WTC11 (cell line): ENCODE measurements at regions not wholly inside any gene's neighbourhood (a gene's known extent, or its start where the extent isn't known, plus 50 kb on each side); places are given as distances from the start of the nearest gene placed in this dataset.

ENCODE experiments used
- NR3C1 ChIP-seq: sonication (generic); formaldehyde crosslinking; conservative IDR thresholded peaks from 2 replicates; pipeline ENCODE4 v1.8.1; 2023; ENCODE audit warnings: low read depth, mild to moderate bottlenecking, missing genetic modification reagents
- SMAD4 ChIP-seq: sonication (generic); formaldehyde crosslinking; IDR thresholded peaks from 2 replicates; pipeline ENCODE4 v1.8.0; 2022; ENCODE audit warnings: mild to moderate bottlenecking, missing genetic modification reagents
- SP1 ChIP-seq: sonication (generic); formaldehyde crosslinking; conservative IDR thresholded peaks from 2 replicates; pipeline ENCODE4 v1.8.1; 2022; ENCODE audit warnings: missing genetic modification reagents
- TF ChIP-seq, protein P1 (sequence below): sonication (generic); formaldehyde crosslinking; conservative IDR thresholded peaks from 2 replicates; pipeline ENCODE4 v1.8.1; 2022; ENCODE audit warnings: mild to moderate bottlenecking, missing genetic modification reagents
- TF ChIP-seq, protein P2 (sequence below): fragments of 200-600 bp; IDR thresholded peaks from 2 replicates; pipeline ENCODE4 v1.8.0; 2022; ENCODE audit warnings: antibody characterized with exemption
- TF ChIP-seq, protein P3 (sequence below): sonication (generic); formaldehyde crosslinking; IDR thresholded peaks from 2 replicates; pipeline ENCODE4 v1.8.1; 2022; ENCODE audit warnings: missing genetic modification reagents, borderline replicate concordance

DNA sequence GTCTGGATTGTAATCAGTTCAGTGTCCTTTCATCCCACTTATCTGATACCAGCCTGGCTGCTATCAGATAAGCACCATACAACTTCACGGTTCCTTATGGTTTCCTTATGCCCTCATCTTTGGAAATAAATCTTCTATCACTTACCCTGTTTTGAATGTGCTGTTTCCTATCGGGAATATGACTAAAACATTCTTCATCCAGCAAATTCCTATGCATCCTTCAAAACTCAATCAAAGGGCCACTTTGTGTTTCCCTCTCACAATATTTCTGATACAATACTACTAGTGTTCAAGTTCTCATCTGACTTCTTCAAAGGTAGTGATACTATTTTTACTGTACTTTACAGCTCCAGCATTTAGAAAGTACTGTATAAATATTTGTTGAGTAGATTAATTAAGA, 513.2 kb downstream of the OMA1 start:
- TF ChIP-seq, protein P1, sequence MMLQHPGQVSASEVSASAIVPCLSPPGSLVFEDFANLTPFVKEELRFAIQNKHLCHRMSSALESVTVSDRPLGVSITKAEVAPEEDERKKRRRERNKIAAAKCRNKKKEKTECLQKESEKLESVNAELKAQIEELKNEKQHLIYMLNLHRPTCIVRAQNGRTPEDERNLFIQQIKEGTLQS (CRISPR knock-in tag): no peak
- TF ChIP-seq NR3C1 (CRISPR knock-in tag): no peak
- TF ChIP-seq SMAD4 (CRISPR knock-in tag): no peak
- no peak for TF ChIP-seq SP1
- TF ChIP-seq, protein P2, sequence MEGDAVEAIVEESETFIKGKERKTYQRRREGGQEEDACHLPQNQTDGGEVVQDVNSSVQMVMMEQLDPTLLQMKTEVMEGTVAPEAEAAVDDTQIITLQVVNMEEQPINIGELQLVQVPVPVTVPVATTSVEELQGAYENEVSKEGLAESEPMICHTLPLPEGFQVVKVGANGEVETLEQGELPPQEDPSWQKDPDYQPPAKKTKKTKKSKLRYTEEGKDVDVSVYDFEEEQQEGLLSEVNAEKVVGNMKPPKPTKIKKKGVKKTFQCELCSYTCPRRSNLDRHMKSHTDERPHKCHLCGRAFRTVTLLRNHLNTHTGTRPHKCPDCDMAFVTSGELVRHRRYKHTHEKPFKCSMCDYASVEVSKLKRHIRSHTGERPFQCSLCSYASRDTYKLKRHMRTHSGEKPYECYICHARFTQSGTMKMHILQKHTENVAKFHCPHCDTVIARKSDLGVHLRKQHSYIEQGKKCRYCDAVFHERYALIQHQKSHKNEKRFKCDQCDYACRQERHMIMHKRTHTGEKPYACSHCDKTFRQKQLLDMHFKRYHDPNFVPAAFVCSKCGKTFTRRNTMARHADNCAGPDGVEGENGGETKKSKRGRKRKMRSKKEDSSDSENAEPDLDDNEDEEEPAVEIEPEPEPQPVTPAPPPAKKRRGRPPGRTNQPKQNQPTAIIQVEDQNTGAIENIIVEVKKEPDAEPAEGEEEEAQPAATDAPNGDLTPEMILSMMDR: no peak
- TF ChIP-seq, protein P3, sequence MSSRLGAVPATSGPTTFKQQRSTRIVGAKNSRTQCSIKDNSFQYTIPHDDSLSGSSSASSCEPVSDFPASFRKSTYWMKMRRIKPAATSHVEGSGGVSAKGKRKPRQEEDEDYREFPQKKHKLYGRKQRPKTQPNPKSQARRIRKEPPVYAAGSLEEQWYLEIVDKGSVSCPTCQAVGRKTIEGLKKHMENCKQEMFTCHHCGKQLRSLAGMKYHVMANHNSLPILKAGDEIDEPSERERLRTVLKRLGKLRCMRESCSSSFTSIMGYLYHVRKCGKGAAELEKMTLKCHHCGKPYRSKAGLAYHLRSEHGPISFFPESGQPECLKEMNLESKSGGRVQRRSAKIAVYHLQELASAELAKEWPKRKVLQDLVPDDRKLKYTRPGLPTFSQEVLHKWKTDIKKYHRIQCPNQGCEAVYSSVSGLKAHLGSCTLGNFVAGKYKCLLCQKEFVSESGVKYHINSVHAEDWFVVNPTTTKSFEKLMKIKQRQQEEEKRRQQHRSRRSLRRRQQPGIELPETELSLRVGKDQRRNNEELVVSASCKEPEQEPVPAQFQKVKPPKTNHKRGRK: no peak
